Hepatocyte (in vitro differentiated cells): ENCODE measurements at regions not wholly inside any gene's neighbourhood (a gene's known extent, or its start where the extent isn't known, plus 50 kb on each side); places are given as distances from the start of the nearest gene placed in this dataset.

Source experiments
- DNase-seq: peaks from one replicate; pipeline ENCODE4 v3.0.0-alpha.2; 2016; ENCODE audit warnings: low spot score
- H2AFZ ChIP-seq: fragments of 200-600 bp; sonication (generic); 2 replicates; pipeline ENCODE4 v1.6.0; 2016; ENCODE audit warnings: antibody characterized with exemption, mild to moderate bottlenecking
- H3K27ac ChIP-seq: fragments of 200-600 bp; sonication (generic); 2 replicates; pipeline ENCODE4 v1.5.1; 2016; ENCODE audit warnings: mild to moderate bottlenecking
- H3K27me3 ChIP-seq: fragments of 200-600 bp; sonication (generic); 2 replicates; pipeline ENCODE4 v1.6.1; 2016
- H3K36me3 ChIP-seq: fragments of 200-600 bp; sonication (generic); replicated peaks from 2 replicates; pipeline ENCODE4 v1.5.1; 2016; ENCODE audit warnings: low read depth; ENCODE audit not compliant: insufficient read depth
- H3K4me1 ChIP-seq: fragments of 200-600 bp; sonication (generic); 2 replicates; pipeline ENCODE4 v1.5.1; 2016; ENCODE audit warnings: mild to moderate bottlenecking, moderate library complexity; ENCODE audit not compliant: insufficient read depth
- H3K4me2 ChIP-seq: fragments of 200-600 bp; sonication (generic); 2 replicates; pipeline ENCODE4 v1.6.0; 2016
- H3K4me3 ChIP-seq: fragments of 200-600 bp; sonication (generic); 2 replicates; pipeline ENCODE4 v1.5.1; 2016; ENCODE audit warnings: mild to moderate bottlenecking
- H3K79me2 ChIP-seq: fragments of 200-600 bp; sonication (generic); 2 replicates; pipeline ENCODE4 v1.6.0; 2017; ENCODE audit warnings: mild to moderate bottlenecking
- H3K9me2 ChIP-seq: fragments of 200-600 bp; sonication (generic); replicated peaks from 2 replicates; pipeline ENCODE4 v1.6.0; 2017; ENCODE audit warnings: mild to moderate bottlenecking; ENCODE audit not compliant: insufficient read depth
- H3K9me3 ChIP-seq: fragments of 200-600 bp; sonication (generic); 2 replicates; pipeline ENCODE4 v1.5.1; 2016; ENCODE audit warnings: low read depth, mild to moderate bottlenecking
- H4K20me1 ChIP-seq: fragments of 200-600 bp; sonication (generic); 2 replicates; pipeline ENCODE4 v1.6.0; 2016; ENCODE audit warnings: mild to moderate bottlenecking; ENCODE audit not compliant: insufficient read depth, poor library complexity, severe bottlenecking
- CTCF ChIP-seq: fragments of 200-600 bp; sonication (generic); IDR thresholded peaks from 2 replicates; pipeline ENCODE4 v1.5.1; 2016; ENCODE audit warnings: antibody characterized with exemption, mild to moderate bottlenecking; ENCODE audit not compliant: poor library complexity
- EZH2 ChIP-seq: fragments of 200-600 bp; sonication (generic); IDR thresholded peaks from 2 replicates; pipeline ENCODE4 v1.6.1; 2016; ENCODE audit warnings: antibody characterized with exemption, mild to moderate bottlenecking, borderline replicate concordance
- EZH2phosphoT487 ChIP-seq: fragments of 200-600 bp; sonication (generic); IDR thresholded peaks from one replicate; pipeline ENCODE4 v1.6.1; 2018; ENCODE audit warnings: antibody characterized with exemption, mild to moderate bottlenecking, low read depth, moderate library complexity; ENCODE audit not compliant: unreplicated experiment, severe bottlenecking
- WGBS: methylation state at CpG from one replicate; pipeline ENCODE4 v1.1.6; 2016; ENCODE audit warnings: low lambda C conversion rate; ENCODE audit errors: missing lambda C conversion rate; 5-methylcytosine and 5-hydroxymethylcytosine counted together

GRCh38 chr1:199762572-199762971, 264.9 kb upstream of the NR5A2 start:
- DNase-seq = no peak
- no peaks in the 10 kb centered on the region for H3K27me3 ChIP-seq
- H3K9me3 ChIP-seq = no peaks in the 10 kb centered on the region
- H3K79me2 ChIP-seq = no peaks in the 10 kb centered on the region
- H3K27ac ChIP-seq = no peak overlapping the region
- no peaks in the 10 kb centered on the region for H3K36me3 ChIP-seq
- no peaks in the 10 kb centered on the region for H3K9me2 ChIP-seq
- no peaks in the 10 kb centered on the region for H3K4me1 ChIP-seq
- no peak overlapping the region for H2AFZ ChIP-seq
- TF ChIP-seq EZH2phosphoT487 = no peak
- TF ChIP-seq EZH2 = no peak
- TF ChIP-seq CTCF = no peak
- WGBS = 85% methylated on average over 5 of the region's 5 CpGs
- H3K4me2 ChIP-seq = no peak overlapping the region
- no peaks in the 10 kb centered on the region for H4K20me1 ChIP-seq
- H3K4me3 ChIP-seq = no peak overlapping the region

DNA sequence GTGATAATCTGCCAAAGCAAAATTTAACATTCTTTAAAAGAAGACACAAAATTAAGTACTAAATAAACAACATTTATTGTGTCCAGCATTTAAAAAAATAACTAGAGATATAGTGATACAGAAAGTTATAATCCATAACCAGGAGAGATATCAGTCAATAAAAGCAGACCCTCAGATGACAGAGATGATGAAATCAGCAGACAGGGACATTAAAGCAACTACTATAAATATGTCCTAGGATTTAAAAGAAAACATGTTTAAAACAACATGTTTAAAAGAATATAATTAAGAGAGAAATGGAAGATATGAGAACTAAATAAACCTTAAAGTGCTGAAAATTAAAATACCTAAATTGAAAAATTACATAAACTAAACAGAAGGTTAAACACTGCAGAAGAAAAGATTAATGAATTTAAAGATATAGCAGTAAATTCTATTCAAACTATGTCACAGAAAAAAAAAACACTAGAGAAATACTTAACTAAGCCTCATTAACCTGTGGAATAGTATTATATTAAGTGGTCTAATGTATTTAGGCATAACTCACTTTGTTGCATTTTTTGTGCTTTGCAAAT, 261.2 kb upstream of the NR5A2 start:
- H3K4me1 ChIP-seq = no peaks in the 10 kb centered on the region
- H3K4me2 ChIP-seq = no peak overlapping the region
- H4K20me1 ChIP-seq = no peaks in the 10 kb centered on the region
- no peak overlapping the region for H3K4me3 ChIP-seq
- DNase-seq = no peak
- no peaks in the 10 kb centered on the region for H3K79me2 ChIP-seq
- H3K27me3 ChIP-seq = no peaks in the 10 kb centered on the region
- no peak overlapping the region for H3K27ac ChIP-seq
- H3K36me3 ChIP-seq = no peaks in the 10 kb centered on the region
- no peaks in the 10 kb centered on the region for H3K9me3 ChIP-seq
- H2AFZ ChIP-seq = no peak overlapping the region
- no peak for TF ChIP-seq EZH2
- TF ChIP-seq EZH2phosphoT487 = no peak
- TF ChIP-seq CTCF = no peak
- H3K9me2 ChIP-seq = no peaks in the 10 kb centered on the region

DNA sequence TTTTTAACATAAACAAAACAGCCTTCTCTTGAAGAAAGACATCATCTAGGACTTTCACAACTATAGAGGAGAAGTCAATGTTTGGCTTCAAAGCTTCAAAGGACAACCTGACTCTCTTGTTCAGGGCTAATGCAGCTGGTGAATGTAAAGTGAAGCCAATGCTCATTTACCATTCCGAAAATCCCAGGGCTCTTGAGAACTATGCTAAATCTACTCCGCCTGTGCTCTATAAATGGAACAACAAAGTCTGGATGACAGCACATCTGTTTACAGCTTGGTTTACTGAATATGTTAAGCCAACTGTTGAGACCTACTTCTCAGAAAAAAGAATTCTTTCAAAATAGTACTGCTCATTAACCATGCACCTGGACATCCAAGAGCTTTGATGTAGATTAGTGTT, 259.8 kb upstream of the NR5A2 start:
- no peaks in the 10 kb centered on the region for H3K36me3 ChIP-seq
- no peaks in the 10 kb centered on the region for H3K79me2 ChIP-seq
- no peaks in the 10 kb centered on the region for H3K27me3 ChIP-seq
- H3K4me2 ChIP-seq = no peak overlapping the region
- no peak for TF ChIP-seq EZH2phosphoT487
- TF ChIP-seq EZH2 = no peak
- TF ChIP-seq CTCF = no peak
- no peak overlapping the region for H3K27ac ChIP-seq
- no peaks in the 10 kb centered on the region for H3K4me1 ChIP-seq
- no peaks in the 10 kb centered on the region for H3K9me2 ChIP-seq
- no peak overlapping the region for H3K4me3 ChIP-seq
- WGBS = 80% methylated on average over 2 of the region's 2 CpGs
- no peak for DNase-seq
- no peak overlapping the region for H2AFZ ChIP-seq
- no peaks in the 10 kb centered on the region for H3K9me3 ChIP-seq
- H4K20me1 ChIP-seq = no peaks in the 10 kb centered on the region

GRCh38 chr1:199774433-199775089, 252.9 kb upstream of the NR5A2 start:
- H3K4me2 ChIP-seq = no peak overlapping the region
- no peak overlapping the region for H3K4me3 ChIP-seq
- no peaks in the 10 kb centered on the region for H3K36me3 ChIP-seq
- TF ChIP-seq EZH2 = no peak
- TF ChIP-seq EZH2phosphoT487 = no peak
- no peak for TF ChIP-seq CTCF
- no peaks in the 10 kb centered on the region for H3K4me1 ChIP-seq
- no peak overlapping the region for H2AFZ ChIP-seq
- no peak for DNase-seq
- H3K79me2 ChIP-seq = no peaks in the 10 kb centered on the region
- no peaks in the 10 kb centered on the region for H3K27me3 ChIP-seq
- H3K9me2 ChIP-seq = no peaks in the 10 kb centered on the region
- H3K9me3 ChIP-seq = no peaks in the 10 kb centered on the region
- no peak overlapping the region for H3K27ac ChIP-seq
- 80% methylated on average over 1 of the region's 1 CpG for WGBS
- no peaks in the 10 kb centered on the region for H4K20me1 ChIP-seq
